ENCODE measurements at regions not wholly inside any gene's neighbourhood (a gene's known extent, or its start where the extent isn't known, plus 50 kb on each side); places are given as distances from the start of the nearest gene placed in this dataset.

DNA sequence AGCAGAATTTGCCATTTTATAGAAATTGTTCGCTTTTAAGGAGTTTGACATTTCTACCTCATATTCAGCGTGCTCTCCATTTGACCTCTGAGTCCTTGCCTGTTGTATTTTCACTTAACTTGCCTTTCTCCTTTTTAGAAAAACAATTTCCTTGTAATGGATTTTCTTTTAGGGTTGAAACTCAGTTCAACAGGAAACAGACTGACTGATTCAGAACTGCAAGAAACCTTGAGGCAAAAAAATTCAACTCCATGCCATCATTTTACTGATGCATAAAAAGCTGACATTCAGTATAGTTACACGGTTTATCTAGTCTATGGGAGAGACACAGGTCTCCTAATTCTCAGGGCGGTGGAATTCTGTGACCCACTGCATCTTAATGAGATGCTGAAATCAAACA is 59.8 kb downstream of the MRPS30 start:
- DNase-seq, result no peak

DNA sequence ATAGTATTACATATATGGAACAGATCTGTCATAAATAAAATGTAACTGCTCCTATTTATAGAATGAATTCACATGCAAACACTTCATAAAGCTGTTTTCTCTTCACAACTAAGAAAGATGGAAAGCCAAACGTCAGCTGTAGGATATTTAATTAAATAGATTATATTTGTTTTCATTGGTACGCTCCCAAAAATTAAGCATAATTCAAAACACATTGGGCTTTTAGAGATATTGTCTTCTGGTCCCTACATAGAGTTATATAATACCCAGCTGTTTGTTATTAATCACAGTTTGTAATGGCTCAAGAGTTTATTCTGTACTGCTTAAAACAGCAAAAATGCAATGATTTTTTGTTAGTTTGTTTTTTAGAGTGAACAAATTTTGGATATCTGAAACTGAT is 61.2 kb downstream of the MRPS30 start:
- no peak for DNase-seq

DNA sequence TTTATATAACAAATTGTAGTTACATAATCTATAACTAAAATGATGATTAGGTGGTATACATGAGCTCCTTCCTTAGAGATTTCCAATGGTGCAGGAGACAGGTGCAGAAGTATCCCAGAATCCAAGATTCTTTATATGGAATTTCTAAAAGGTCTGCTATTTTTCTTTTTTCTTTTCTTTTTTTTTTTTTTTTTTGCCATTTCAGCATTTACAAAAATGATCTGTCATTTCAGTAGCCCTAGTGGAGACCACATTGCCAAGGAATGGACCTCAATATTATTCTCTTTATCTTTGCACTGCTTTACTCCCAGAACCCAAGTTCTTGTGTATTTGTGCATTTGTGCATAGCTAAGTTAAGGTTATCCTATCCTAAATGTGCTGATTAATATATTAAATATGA is 61.7 kb downstream of the MRPS30 start:
- no peak for DNase-seq

DNA sequence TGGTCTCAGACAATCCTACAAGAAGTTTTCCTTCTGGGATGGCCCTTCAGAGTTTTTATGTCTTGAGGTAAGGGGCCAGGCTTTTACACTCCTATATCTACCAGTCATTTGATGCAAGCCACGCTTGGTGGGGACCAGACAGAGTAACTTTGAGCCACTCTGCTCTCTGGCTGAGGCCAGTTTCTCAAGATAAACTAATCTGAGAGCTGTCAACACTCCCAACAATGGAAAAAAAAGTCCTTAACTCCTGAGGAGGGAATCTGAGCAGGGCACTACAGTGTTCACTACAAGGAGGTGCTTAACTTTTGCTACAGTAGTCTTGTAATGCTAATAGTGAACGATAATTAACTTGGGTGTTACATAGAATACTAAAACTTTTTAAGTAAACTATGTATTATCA is 62.7 kb downstream of the MRPS30 start:
- no peak for DNase-seq

DNA sequence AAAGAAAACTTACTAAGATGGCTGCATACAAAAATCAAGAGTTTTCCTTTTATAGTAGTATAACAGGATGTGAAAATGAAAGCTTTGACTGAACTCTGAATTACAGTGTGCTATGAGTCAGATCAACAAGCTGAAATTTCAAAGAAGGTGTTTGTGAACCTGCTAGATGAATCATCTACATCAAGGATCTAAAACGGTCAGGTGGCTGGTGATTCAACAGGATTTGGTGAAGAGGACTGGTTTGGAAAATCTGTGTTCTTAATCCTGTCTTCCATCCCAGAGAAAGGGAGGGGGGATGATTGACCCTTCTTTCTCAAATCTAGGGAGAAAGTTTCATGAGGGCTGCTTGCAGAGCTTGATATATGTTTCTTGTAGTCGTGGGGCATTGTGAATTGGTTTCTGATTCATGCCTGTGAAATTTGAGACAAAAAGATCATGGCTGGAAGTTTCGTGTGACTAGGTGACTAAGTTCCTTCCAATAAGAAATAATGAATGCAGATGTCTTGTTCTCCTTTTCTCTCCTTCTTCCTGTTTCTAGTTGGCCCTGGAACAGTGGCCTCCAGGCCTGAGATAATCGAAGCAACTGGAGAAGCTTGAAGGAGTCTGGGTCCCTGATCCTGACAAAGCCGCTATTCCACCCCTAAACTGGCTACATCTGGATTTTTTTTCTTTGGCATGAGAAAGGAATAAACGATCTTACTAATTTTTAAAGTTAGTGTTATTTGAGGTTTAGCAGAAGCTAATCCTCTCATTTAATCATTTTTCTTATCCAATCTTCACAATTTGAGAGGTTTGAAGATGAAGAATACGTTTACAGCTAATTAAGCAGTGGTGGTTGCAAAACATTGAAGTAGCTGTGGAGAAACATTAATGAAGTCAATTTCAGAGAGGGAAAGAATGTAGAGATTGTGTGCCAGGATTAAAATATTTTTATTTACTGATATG is 67.2 kb downstream of the MRPS30 start:
- DNase-seq, result no peak

DNA sequence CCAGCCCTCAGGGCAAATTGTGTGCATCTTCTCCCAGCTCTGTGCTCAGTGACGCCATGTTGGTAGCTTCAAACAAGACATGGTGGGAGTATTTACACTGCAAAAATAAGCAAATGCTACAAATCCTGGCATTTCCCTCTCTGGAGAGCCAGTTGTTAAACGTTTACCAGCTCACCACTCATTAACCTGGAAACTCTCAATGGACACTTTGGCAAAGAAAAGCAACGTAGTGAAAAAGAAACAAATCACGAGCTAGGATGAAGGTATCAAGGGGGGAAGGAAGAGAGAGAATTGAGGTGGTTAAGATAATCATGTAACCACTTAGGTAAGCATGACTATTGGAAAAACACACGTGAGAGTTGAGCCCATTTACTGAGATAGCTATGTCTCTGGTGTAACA is 72.5 kb downstream of the MRPS30 start:
- DNase-seq, result no peak

DNA sequence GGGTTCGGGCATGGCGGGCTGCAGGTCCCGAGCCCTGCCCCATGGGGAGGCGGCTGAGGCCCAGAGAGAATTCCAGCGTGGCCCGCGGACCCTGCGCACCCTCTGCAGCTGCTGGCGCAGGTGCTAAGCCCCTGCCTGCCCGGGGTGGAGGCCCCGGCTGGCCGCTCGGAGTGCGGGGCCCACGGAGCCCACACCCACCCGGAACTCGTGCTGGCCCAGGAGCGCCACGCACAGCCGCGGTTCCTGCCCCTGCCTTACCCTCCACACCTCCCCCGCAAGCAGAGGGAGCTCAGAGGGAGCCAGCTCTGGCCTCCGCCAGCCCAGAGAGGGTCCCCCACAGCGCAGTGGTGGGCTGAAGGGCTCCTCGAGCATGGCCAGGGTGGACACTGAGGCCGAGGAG is 75.3 kb downstream of the MRPS30 start:
- no peak for DNase-seq

DNA sequence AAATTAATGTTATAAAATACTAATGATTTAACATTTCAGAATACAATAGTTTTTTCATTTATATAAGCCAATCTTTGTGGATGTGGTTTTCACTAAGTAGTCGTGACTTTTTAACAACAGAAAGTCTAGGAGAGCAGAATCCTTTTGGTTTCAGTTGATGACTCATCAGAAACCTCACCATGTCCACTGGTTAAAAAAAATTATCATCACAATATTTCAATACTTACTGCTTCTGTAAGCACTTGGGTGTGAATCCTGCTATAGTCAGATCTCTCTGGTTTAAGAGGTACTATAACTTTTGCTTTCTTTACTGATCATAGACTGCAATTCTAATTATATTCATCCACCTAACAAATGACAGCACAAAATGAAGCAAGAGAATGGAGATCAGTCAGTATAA is 77.2 kb downstream of the MRPS30 start:
- no peak for DNase-seq

DNA sequence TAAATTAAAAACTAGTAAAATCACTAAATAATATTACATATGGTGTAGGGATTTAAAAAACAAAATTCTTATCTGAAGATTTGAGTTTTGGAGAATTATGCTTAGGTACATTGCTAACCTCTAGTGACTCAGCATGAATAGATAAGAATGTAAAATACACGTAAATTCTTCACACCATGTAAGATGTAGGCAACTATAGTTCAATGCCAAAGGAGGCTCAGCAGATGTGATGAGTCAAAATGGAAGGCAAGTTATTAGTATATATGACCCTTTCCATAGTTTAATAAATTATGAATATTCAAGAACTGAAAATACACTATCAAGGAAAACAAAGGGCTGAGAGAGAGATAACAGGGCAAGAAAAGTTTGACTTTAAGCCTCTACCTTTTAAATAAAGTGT is 79.0 kb downstream of the MRPS30 start:
- DNase-seq, result no peak

DNA sequence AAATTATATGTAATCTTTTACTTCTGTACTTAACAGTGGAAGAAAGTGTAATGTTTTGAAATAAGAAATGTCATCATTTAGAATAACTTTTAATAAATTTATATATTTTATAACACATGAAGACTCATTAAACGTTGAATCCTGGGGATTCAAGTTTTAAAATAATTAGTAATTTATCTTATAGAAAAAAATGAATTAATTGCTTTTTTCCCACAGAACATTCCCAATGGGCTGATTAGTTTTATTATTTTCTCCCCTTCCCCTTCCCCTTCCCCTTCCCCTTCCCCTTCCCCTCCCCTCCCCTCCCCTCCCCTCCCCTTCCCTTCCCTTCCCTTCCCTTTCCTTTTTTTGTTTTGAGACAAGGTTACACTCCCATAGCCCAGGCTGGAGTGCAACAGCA is 79.7 kb downstream of the MRPS30 start:
- DNase-seq, result no peak

DNA sequence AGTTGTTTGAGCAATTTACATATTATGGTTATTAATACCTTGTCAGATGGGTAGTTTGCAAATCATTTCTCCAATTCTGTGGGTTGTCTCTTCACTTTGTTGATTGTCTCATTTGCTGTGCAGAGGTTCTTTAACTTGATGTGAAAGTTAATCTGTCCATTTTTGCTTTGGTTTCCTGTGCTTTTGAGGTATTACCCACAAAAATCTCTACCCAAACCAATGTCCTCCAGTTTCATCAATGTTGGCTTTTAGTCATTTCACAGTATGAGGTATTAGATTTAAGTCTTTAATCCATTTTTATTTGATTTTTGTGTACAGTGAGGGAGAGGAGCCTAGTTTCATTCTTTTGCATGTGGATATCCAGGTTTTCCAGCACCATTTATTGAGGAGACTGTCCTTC is 82.4 kb downstream of the MRPS30 start:
- DNase-seq, result no peak

DNA sequence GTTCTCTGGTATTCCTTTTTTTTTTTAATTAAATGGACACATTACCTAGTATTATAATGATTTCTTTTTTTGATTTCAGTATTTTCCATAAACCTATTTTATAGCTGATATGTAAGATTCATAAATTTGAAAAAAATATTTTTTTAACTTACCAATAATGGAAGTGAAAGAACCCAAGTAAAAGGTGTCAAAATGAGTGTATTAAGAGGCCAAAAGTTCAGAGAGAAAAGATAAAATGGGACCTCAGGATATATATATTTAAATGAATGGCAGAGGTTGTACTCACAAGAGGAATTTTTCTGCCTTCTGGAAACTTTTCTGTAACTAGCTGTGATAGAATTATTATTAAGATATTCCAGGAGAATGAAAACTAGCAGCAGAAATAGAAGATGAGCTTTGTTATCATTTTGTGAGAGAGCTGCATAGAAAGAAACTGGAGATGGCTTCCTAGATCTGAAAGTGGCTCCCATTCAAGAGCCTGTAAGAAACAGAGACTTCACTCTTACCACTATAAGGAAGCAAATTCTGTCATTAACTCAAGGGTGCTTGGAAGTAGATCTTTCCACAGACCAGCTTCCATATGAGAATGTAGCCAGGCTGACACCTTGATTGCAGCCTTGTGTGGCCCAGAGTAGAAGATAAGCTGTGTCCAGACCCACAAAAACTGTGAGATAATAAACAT is 91.7 kb downstream of the MRPS30 start:
- DNase-seq, result no peak

DNA sequence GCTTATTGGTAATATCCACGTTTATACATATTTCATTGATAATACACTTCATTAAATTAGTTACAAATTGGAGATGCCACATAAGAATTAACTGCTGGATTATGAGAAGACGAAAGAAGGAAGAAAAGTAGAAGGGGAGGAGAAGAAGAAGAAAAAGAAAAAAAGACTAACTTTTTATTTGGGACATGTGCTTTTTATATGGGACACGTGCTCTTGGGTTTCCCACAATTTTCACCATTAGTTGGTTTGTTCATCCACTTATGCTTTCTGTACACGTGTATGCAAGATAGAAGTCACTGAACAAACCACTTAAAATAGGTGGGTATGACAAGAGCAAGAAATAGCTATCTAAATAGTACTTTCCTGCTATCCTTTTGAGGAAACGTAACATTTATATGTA is 98.6 kb downstream of the MRPS30 start:
- DNase-seq, result no peak

DNA sequence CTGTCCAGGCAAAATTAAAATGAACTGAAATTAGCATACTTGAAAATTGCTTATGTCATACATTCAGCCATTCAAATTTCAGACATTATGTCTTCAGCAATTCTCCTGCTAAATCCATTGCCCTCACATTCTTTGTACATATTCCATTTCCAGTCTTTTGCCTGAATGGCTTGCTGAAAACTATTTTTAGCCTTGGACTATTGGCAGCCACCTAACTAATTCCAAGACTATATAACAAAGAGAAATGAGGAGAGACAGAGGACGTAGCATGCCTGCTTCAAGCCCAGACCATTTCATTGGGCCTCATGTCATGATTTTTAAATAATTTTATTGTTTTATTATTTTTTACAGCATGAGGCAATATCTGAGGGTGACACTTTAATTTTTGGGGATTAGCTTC is 100.3 kb downstream of the MRPS30 start:
- no peak for DNase-seq

DNA sequence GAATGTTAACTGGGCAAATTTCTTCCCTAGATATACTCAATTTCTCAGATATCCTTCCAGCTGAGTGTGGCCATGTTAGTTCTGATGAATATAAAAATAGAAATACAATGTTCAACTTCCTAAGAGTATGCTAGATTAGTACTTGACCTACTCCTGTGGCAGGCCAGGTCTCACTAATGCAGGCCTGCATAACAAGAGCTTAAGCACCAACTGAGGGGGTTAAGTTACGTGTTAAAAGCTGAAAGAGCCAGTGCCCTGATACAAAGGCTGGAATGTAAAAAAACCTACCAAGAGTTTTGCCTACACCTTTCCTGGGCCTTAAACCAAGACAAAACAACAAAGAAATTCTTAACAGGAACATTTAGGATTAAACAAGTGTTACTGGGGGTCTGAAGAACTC is 102.8 kb downstream of the MRPS30 start:
- DNase-seq, result no peak

DNA sequence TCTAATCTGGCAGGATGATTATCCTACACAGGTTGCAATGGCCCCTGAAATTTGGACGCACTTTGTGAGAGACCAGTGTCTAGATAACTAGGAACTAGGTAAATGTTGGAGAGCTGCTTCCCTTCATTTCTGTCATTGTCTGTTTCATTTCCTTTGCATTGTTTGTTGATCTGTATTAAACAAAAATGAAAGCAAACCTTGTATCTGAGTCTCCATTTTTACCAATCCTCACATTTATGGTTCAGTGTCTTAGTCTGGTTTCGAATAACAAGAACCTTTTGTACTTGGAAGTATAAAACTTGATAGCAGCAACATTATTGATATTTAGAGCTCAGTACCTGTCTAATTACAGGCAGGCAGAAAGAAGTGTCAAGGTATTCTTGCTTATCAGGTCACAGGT is 105.5 kb downstream of the MRPS30 start:
- DNase-seq, result no peak

DNA sequence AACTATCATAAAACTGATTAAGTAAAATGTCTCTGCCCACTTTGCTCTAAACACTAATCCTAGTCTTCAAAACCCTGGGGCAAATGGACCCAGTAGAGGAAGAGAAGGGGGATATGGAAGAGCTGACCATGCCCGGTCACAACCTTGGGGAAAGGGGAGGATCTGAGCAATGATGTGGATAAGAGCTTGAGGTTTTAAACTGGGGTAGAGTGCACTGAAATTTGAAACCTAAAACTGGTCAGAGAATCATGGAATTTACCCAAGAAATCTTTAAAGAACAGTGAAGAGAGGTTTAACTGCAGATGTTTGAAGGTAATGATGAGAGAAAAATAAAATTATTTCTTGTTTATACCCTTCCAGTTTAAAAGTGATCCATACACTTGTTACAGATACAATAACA is 110.8 kb downstream of the MRPS30 start:
- no peak for DNase-seq

DNA sequence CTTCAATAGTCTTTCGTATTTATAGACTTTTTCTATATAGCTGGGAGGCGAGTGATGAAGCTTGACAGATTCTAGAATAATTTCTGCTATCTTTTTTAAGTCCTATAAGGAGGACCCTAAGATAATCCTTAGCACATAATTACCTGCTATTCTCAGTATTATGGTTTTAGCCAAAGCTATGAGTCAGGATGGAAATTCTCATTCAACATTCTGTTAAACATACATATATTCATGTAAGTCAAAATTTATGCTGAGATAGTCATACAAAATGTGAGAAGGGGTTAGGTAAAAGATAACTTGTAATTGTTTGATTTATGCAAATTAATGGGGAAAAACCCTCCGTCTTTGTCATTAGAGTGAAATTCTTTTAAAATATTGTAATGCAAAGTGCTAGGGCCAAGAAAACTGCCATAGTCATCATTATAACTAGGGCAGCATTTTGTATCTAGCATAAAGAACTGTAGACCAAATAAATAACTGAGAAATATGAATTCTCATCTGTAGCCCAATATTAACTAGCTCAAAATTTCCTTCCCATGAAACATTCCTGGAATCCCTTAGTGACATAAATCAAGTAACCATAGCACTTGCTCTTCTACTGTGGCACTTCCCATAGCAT is 118.5 kb downstream of the MRPS30 start:
- DNase-seq, result no peak

DNA sequence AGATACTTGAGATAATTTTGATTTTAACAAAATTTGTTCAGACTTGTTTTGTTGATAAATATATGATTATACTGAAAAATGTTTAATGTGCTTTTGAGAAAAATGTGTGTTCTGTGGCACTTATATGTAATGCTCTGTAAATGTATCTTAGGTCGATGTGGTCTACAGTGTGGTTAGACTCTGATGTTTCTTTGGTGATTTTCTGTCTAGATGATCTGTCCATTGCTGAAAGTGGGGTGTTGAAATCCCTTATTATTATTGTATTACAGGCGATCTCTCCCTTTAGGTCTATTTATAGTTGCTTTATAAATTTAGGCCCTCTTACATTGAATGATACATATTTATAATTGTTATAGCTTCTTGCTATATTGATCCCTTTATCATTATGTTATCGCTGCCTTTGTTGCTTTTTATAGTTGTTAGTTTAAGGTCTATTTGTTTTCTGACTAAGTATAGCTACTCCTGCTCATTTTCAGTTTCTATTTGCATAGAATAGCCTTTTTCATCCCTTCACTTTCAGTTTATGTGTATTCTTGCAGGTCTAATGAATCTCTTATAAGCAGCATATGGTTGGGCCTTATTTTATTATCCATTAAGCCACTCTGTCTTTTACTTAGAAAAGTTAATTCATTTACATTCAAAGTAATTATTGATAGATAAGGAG is 124.3 kb downstream of the MRPS30 start:
- no peak for DNase-seq

DNA sequence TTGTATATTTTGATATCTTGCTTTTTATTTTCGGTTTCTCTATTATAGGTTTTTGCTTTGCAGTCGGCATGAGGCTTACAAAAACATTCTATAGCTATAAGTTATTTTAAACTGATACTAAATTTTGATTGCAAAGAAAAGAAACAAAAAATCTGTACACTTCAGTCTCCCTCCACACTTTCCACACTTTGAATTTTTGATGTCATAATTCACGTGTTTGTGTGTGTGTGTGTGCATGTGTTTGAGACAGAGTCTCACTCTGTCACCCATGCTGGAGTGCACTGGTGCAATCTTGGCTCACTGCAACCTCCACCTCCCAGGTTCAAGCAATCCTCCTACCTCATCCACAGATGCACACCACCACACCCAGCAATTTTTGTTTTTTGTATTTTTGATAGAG is 124.9 kb downstream of the MRPS30 start:
- DNase-seq, result no peak

DNA sequence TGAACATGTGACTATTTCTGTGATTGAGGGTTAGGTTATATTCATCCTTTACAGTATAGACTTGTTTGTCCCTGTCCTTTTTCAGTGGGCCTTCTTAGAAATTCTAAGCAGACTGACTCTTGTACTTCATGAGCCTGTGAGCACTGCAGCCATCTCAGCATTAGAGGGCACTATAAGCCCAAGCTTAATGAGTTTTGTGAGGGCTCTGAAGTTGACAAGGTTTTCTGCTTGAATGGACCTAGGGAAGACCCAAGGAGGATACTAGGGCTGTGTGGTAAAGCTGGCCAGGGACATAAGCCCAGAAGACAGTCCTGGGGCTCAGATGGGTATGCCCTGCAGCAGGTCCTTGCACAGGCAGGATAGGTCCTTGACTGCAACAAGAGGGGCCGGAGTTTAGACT is 126.5 kb downstream of the MRPS30 start:
- no peak for DNase-seq

DNA sequence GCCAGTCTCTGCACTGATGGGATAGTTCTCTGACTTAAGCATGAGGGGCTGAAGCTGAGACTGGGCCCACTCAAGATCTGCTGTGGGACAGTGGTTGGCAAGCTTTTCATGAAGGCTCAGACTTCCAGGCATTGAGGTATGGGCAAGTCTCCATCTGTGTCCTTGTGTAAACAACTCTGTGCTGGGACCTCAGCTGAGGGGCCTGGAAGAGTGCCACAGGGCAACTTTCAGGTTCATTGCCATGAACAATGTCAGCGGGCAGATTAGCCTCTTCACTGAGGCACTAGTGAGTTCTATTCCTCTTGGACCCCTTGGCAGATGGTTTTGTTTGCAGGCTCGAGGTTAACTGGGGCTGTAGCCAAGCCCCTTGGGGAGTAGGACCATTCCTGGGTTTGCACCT is 127.1 kb downstream of the MRPS30 start:
- DNase-seq, result no peak

DNA sequence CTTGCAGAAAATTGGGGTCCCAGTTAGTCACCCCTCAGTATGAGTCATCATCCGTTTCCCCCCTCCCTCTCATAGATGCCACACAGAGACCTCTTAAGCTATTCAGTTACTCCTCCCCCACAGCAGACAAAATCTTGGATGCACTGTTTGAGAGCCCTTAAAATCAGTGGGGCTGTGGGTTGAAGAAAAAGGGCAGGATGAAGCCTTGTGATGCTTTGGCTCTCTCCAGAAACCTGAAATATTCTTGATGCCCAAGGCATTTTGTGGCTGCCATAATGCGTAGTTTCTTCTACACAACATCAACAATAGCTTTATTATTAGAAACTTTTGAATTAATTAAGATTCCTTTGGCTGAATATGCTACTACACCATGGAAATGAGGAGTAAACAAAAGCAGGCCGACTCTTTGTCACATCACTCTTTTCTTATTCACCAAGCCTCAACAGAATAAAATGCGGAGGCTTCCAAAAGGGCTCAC is 133.8 kb downstream of the MRPS30 start:
- no peak for DNase-seq
